HuH-7.5 (cell line): ENCODE measurements at regions not wholly inside any gene's neighbourhood (a gene's known extent, or its start where the extent isn't known, plus 50 kb on each side); places are given as distances from the start of the nearest gene placed in this dataset.
"Not testable (repeated sequence)": the region's sequence is repeated elsewhere in the genome, so short reads cannot be mapped to it uniquely, and the experiment has no call there.

Source experiments
- DNase-seq: peaks from one replicate; pipeline ENCODE4 v3.0.0; 2011; ENCODE audit warnings: low spot score

- DNase-seq, result not testable (repeated sequence)
Observed at GRCh38 chr21:10428981-10429534, 92.3 kb upstream of the TPTE start.

- no peak for DNase-seq
Observed at GRCh38 chr21:10430005-10430404, 91.4 kb upstream of the TPTE start.

- DNase-seq, result not testable (repeated sequence)
Observed at GRCh38 chr21:10431995-10432394, 89.4 kb upstream of the TPTE start.

- DNase-seq, result not testable (repeated sequence)
Observed at GRCh38 chr21:10432456-10432855, 88.9 kb upstream of the TPTE start.

GRCh38 chr21:10437977-10438376, 83.4 kb upstream of the TPTE start:
- not testable (repeated sequence) for DNase-seq

- DNase-seq, result not testable (repeated sequence)
Observed at GRCh38 chr21:10440639-10441038, 80.7 kb upstream of the TPTE start.

GRCh38 chr21:10442018-10442417, 79.4 kb upstream of the TPTE start:
- DNase-seq, result not testable (repeated sequence)

GRCh38 chr21:10445685-10446084, 75.7 kb upstream of the TPTE start:
- DNase-seq, result not testable (repeated sequence)

- DNase-seq, result not testable (repeated sequence)
Observed at GRCh38 chr21:10449451-10449850, 71.9 kb upstream of the TPTE start.

- not testable (repeated sequence) for DNase-seq
Observed at GRCh38 chr21:10451274-10451673, 70.1 kb upstream of the TPTE start.

- DNase-seq, result not testable (repeated sequence)
Observed at GRCh38 chr21:10457765-10458164, 63.6 kb upstream of the TPTE start.

GRCh38 chr21:10460957-10461356, 60.4 kb upstream of the TPTE start:
- not testable (repeated sequence) for DNase-seq

GRCh38 chr21:10461445-10461844, 59.9 kb upstream of the TPTE start:
- DNase-seq, result not testable (repeated sequence)

GRCh38 chr21:10463156-10463555, 58.2 kb upstream of the TPTE start:
- no peak for DNase-seq

GRCh38 chr21:10464975-10465374, 56.4 kb upstream of the TPTE start:
- no peak for DNase-seq

- not testable (repeated sequence) for DNase-seq
Observed at GRCh38 chr21:10465524-10466110, 55.8 kb upstream of the TPTE start.

GRCh38 chr21:10466200-10466599, 55.2 kb upstream of the TPTE start:
- no peak for DNase-seq
